GM12878 (cell line): ENCODE measurements at regions not wholly inside any gene's neighbourhood (a gene's known extent, or its start where the extent isn't known, plus 50 kb on each side); places are given as distances from the start of the nearest gene placed in this dataset.

ENCODE experiments used
- ATAC-seq: fragments of 200-7000 bp; cut with Tn5 transposase; 3 replicates; pipeline ENCODE4 v1.9.1; 2020; ENCODE audit warnings: mild to moderate bottlenecking, moderate library complexity
- BruUV-seq: library from RNA; stranded (reverse); fragments of 400-500 nt; replicated peaks from 2 replicates; lab custom pipeline; 2021; lab: Mats Ljungman, UMichigan
- CTCF ChIA-PET: fragments of 300-600 bp; sonication (Branson Sonifier 250); formaldehyde crosslinking; extraction: SDS; loops from one replicate; lab custom pipeline; 2021; ENCODE audit warnings: inconsistent platforms; lab: Yijun Ruan, JAX
- POLR2A ChIA-PET: fragments of 350-600 bp; formaldehyde crosslinking; extraction: SDS; loops from one replicate; lab custom pipeline; 2021; ENCODE audit warnings: inconsistent platforms; lab: Charles Lee
- RAD21 ChIA-PET: fragments of 300-600 bp; sonication (Branson Sonifier 250); formaldehyde crosslinking; loops from one replicate; lab custom pipeline; 2023; ENCODE audit warnings: antibody characterized with exemption; ENCODE audit not compliant: unreplicated experiment; lab: Charles Lee
- SMC1A ChIA-PET: fragments of 300-600 bp; sonication (Branson Sonifier 250); formaldehyde crosslinking; loops from one replicate; lab custom pipeline; 2023; ENCODE audit not compliant: unreplicated experiment, uncharacterized antibody; lab: Charles Lee
- DNase-seq: peaks from one replicate; pipeline ENCODE4 v3.0.0-alpha.2; 2011; ENCODE audit warnings: low read depth, low spot score
- FAIRE-seq: peaks from 3 replicates; lab custom pipeline; 2011; peaks lifted over from hg19 to GRCh38; lab: Jason Lieb, UNC
- H2AFZ ChIP-seq: 2 replicates; pipeline ENCODE4 v1.6.0; 2011; ENCODE audit warnings: low read depth, low read length, control low read depth; ENCODE audit not compliant: control insufficient read depth
- H3K27ac ChIP-seq: 2 replicates; pipeline ENCODE4 v1.5.1; 2011; ENCODE audit warnings: control low read depth; ENCODE audit not compliant: control insufficient read depth, insufficient read depth
- H3K27me3 ChIP-seq, 2 experiments: replicated peaks in 1 of 2; 2 replicates each; pipeline versions ENCODE4 v1.6.0 to v1.6.1; 2011; ENCODE audit warnings: low read length in 1 of 2; ENCODE audit not compliant: control insufficient read depth in 2 of 2, insufficient read depth in 2 of 2
- H3K36me3 ChIP-seq, 2 experiments: 2 replicates each; pipeline ENCODE4 v1.5.1; 2011; ENCODE audit warnings: low read length in 1 of 2; ENCODE audit not compliant: control insufficient read depth in 2 of 2, insufficient read depth in 2 of 2
- H3K4me1 ChIP-seq: 2 replicates; pipeline ENCODE4 v1.6.1; 2011; ENCODE audit warnings: mild to moderate bottlenecking, low read length, moderate library complexity, mixed read lengths; ENCODE audit not compliant: control insufficient read depth, insufficient read depth
- H3K4me2 ChIP-seq: 2 replicates; pipeline ENCODE4 v1.6.0; 2011; ENCODE audit warnings: control low read depth; ENCODE audit not compliant: control insufficient read depth, insufficient read depth
- H3K4me3 ChIP-seq: fragments of 200-600 bp; sonication (generic); 2 replicates; pipeline ENCODE4 v1.5.1; 2016
- H3K79me2 ChIP-seq: 2 replicates; pipeline ENCODE4 v1.6.0; 2011; ENCODE audit warnings: low read length; ENCODE audit not compliant: control insufficient read depth, insufficient read depth
- H3K9ac ChIP-seq: 2 replicates; pipeline ENCODE4 v1.8.0; 2011; ENCODE audit warnings: low read length, control low read depth, mixed read lengths; ENCODE audit not compliant: control insufficient read depth, insufficient read depth
- H3K9me3 ChIP-seq: replicated peaks from 3 replicates; pipeline ENCODE4 v1.5.1; 2011; ENCODE audit warnings: mild to moderate bottlenecking, low read length; ENCODE audit not compliant: control insufficient read depth, insufficient read depth
- H4K20me1 ChIP-seq: 2 replicates; pipeline ENCODE4 v1.6.0; 2011; ENCODE audit not compliant: control insufficient read depth, insufficient read depth
- RFX5 ChIP-seq: IDR thresholded peaks from 2 replicates; pipeline ENCODE4 v1.6.1; 2011; ENCODE audit warnings: low read depth, low read length, improper control_type of control experiment
- ZNF217 ChIP-seq: fragments of 450-650 bp; IDR thresholded peaks from 2 replicates; pipeline ENCODE4 v1.6.1; 2017; ENCODE audit warnings: antibody characterized with exemption, mild to moderate bottlenecking
- ZNF384 ChIP-seq: IDR thresholded peaks from 2 replicates; pipeline ENCODE4 v1.6.1; 2012; ENCODE audit warnings: low read depth, mild to moderate bottlenecking, low read length, improper control_type of control experiment, borderline replicate concordance
- WGBS: methylation state at CpG from one replicate; pipeline ENCODE4 v1.1.6; 2016; ENCODE audit warnings: low lambda C conversion rate; ENCODE audit not compliant: insufficient replicate concordance, insufficient coverage; ENCODE audit errors: missing lambda C conversion rate; 5-methylcytosine and 5-hydroxymethylcytosine counted together
- in situ Hi-C: fragments of 300-500 bp; cut with MboI; formaldehyde crosslinking; loops from 9 replicates; pipeline ENCODE4 v1.14.3; 2018; ENCODE audit warnings: mixed read lengths
- intact Hi-C: fragments of 100-400 bp; cut with micrococcal nuclease; formaldehyde crosslinking; loops from one replicate; pipeline ENCODE4 v1.14.2; 2022; ENCODE audit not compliant: unreplicated experiment

DNA sequence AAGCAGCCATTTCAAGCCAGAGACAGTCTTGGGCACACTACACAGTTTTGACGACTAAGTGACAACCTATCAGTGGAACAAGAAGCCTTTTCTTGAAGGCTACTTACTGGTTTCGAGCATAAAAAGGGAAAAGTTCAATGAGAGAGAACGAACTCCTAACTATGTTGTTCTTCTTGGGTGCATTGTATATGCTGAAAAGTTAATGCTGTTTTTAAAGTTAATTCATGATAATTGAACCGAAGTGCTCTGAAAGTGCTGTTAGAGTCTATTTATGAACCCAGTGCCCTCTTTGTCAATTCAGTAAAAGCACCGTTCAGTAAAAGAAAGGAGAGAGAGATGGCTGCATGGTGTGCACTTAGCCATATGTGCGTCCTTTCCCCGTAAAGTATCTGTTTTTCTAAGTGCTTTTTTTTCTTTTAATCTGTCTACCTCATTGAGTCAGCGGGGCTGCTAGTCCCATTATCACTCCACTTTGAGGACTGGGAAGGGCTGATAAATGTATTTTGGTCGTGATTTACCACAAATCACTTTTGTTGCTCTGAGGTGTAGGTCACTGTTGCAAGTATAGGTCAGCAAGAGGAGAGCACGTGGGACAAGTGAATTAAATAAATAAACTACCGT is 380.7 kb upstream of the GOLIM4 start:
- H3K9ac ChIP-seq = no peak overlapping the region
- no peaks in the 10 kb centered on the region for H3K27me3 ChIP-seq
- no peaks in the 10 kb centered on the region for H4K20me1 ChIP-seq
- no peak overlapping the region for H2AFZ ChIP-seq
- no peak for ATAC-seq
- no TSS peak for BruUV-seq
- CTCF ChIA-PET = no interaction called here
- intact Hi-C loops = no loop called here
- FAIRE-seq = no peak
- H3K27ac ChIP-seq = no peak overlapping the region
- no peaks in the 10 kb centered on the region for H3K79me2 ChIP-seq
- DNase-seq = no peak
- 27% methylated on average over 11 of the region's 11 CpGs for WGBS
- no peaks in the 10 kb centered on the region for H3K36me3 ChIP-seq
- in situ Hi-C loops = loop anchor here (10.0 kb wide), 1 partner anchor 262 kb away; no protein-coding TSS in a partner anchor
- TF ChIP-seq ZNF217 = no peak
- RAD21 ChIA-PET = no interaction called here
- H3K4me3 ChIP-seq = no peak overlapping the region
- POLR2A ChIA-PET = no interaction called here
- H3K9me3 ChIP-seq = no peaks in the 10 kb centered on the region
- H3K4me1 ChIP-seq = no peaks in the 10 kb centered on the region
- no peak overlapping the region for H3K4me2 ChIP-seq
- SMC1A ChIA-PET = no interaction called here

DNA sequence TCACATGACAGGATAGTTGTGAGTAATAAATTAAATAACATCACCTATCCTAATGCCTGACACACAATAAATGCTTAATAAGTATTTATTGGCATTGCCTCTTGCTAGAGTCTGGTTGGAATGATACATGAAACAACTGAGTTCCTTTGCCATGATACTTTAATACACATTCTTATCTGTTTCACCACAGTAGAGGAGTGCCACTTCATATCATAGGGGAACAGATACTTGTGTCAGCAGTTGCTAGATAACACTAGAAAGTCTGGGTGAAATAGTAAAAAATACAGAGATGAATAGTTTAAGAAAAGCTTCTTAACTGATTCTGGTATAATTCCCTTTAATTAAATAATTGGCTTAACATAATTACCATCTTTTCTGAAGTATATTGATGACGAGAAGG is 380.0 kb upstream of the GOLIM4 start:
- ChIA-PET POLR2A (no interaction called here), RAD21 (no interaction called here), CTCF (no interaction called here), SMC1A (no interaction called here)
- BruUV-seq = no TSS peak
- H3K79me2 ChIP-seq = no peaks in the 10 kb centered on the region
- no peaks in the 10 kb centered on the region for H3K4me1 ChIP-seq
- no peak for TF ChIP-seq ZNF384
- TF ChIP-seq RFX5 = peak; percentile 64; the same call in 1 of the 2 replicates
- H3K4me3 ChIP-seq = no peak overlapping the region
- 8% methylated on average over 1 of the region's 1 CpG for WGBS
- H3K27ac ChIP-seq = no peak overlapping the region
- intact Hi-C loops (no loop called here), in situ Hi-C loops (loop anchor here (10.0 kb wide), 1 partner anchor 261 kb away; no protein-coding TSS in a partner anchor)
- H3K9me3 ChIP-seq = no peaks in the 10 kb centered on the region
- H3K4me2 ChIP-seq = no peak overlapping the region
- FAIRE-seq (no peak), ATAC-seq (no peak), DNase-seq (no peak)
- no peaks in the 10 kb centered on the region for H3K36me3 ChIP-seq
- H3K27me3 ChIP-seq = no peaks in the 10 kb centered on the region
- no peaks in the 10 kb centered on the region for H4K20me1 ChIP-seq
- no peak overlapping the region for H3K9ac ChIP-seq
- no peak overlapping the region for H2AFZ ChIP-seq
